ENCODE measurements at regions not wholly inside any gene's neighbourhood (a gene's known extent, or its start where the extent isn't known, plus 50 kb on each side); places are given as distances from the start of the nearest gene placed in this dataset.

- TF ChIP-seq EZH2 (IDR thresholded peaks at IDR 0.05; ENCODE audit: low read length): no peak
- no peak for TF ChIP-seq CTCF (optimal IDR thresholded peaks at IDR 0.05 in 1 of 3, IDR thresholded peaks at IDR 0.05 in 1 of 3, conservative IDR thresholded peaks at IDR 0.05 in 1 of 3; ENCODE audit: extremely low read depth in 1 of 3, insufficient read depth in 2 of 3, low read length in 3 of 3)
These were observed 62.5 kb upstream of the HOPX start for GRCh38 chr4:56743550-56743949.
